ENCODE measurements at regions not wholly inside any gene's neighbourhood (a gene's known extent, or its start where the extent isn't known, plus 50 kb on each side); places are given as distances from the start of the nearest gene placed in this dataset.

- RAD21 ChIA-PET (ENCODE audit: unreplicated experiment): no interaction called here
- Histone ChIP-seq H3K79me2 (ENCODE audit: control insufficient read depth, insufficient read depth, low read length) (no peaks in the 10 kb centered on the region), H3K27ac (ENCODE audit: control insufficient read depth, insufficient read depth) (no peak overlapping the region), H3K9ac (ENCODE audit: control insufficient read depth, insufficient read depth, low read length) (no peak overlapping the region), H3K9me3 (replicated peaks; ENCODE audit: control insufficient read depth, insufficient read depth, low read length) (no peaks in the 10 kb centered on the region; the same call in 2 of the 3 replicates), H2AFZ (ENCODE audit: control insufficient read depth, low read depth, low read length) (no peak overlapping the region), H3K4me2 (ENCODE audit: control insufficient read depth, insufficient read depth) (no peak overlapping the region), H4K20me1 (ENCODE audit: control insufficient read depth, insufficient read depth) (no peaks in the 10 kb centered on the region), H3K4me3 (no peak overlapping the region), H3K27me3 (replicated peaks in 1 of 2; ENCODE audit: control insufficient read depth in 2 of 2, insufficient read depth in 2 of 2, low read length in 1 of 2) (no peaks in the 10 kb centered on the region; a peak in 1 of 4 replicates), H3K36me3 (ENCODE audit: control insufficient read depth in 2 of 2, insufficient read depth in 2 of 2, low read length in 1 of 2) (no peaks in the 10 kb centered on the region), H3K4me1 (ENCODE audit: control insufficient read depth, insufficient read depth, low read length) (no peaks in the 10 kb centered on the region)
- SMC1A ChIA-PET (ENCODE audit: uncharacterized antibody, unreplicated experiment): interaction anchor here (1.1 kb wide), 1 partner anchor 12 kb away, joined by 3 read pairs; no protein-coding TSS in a partner anchor
- intact Hi-C loops (cut with micrococcal nuclease; ENCODE audit: unreplicated experiment): no loop called here
- POLR2A ChIA-PET: no interaction called here
- 23% methylated on average over 5 of the region's 5 CpGs for WGBS (ENCODE audit: insufficient coverage, insufficient replicate concordance, low lambda C conversion rate, missing lambda C conversion rate)
- DNase-seq (ENCODE audit: low read depth, low spot score) (no peak), FAIRE-seq (no peak), ATAC-seq (no peak)
- CTCF ChIA-PET: no interaction called here
- in situ Hi-C loops (cut with MboI): no loop called here
- no TSS peak for BruUV-seq (replicated peaks)
- TF ChIP-seq JUND (IDR thresholded peaks at IDR 0.05; ENCODE audit: low read depth, low read length) (no peak), ZBTB4 (CRISPR knock-in tag; IDR thresholded peaks at IDR 0.05) (no peak), SIN3A (IDR thresholded peaks at IDR 0.05; ENCODE audit: low read depth, low read length) (no peak), NRF1 (conservative IDR thresholded peaks at IDR 0.05; ENCODE audit: low read depth, low read length) (no peak), IRF4 (IDR thresholded peaks at IDR 0.05; ENCODE audit: low read depth, low read length) (no peak), ATF7 (IDR thresholded peaks at IDR 0.05; ENCODE audit: low read depth) (no peak), STAT1 (conservative IDR thresholded peaks at IDR 0.05) (no peak), BRCA1 (IDR thresholded peaks at IDR 0.05; ENCODE audit: low read depth, low read length) (no peak), ZNF622 (IDR thresholded peaks at IDR 0.05) (no peak), PRDM15 (CRISPR knock-in tag; IDR thresholded peaks at IDR 0.05) (no peak), LARP7 (IDR thresholded peaks at IDR 0.05) (no peak), NFYB (IDR thresholded peaks at IDR 0.05; ENCODE audit: insufficient read depth, low read depth, low read length) (no peak), CUX1 (IDR thresholded peaks at IDR 0.05; ENCODE audit: insufficient replicate concordance, low read depth, low read length) (no peak), SREBF1 (IDR thresholded peaks at IDR 0.05; ENCODE audit: low read length) (no peak)
Measured at GRCh38 chr9:126151686-126152134, 174.9 kb upstream of the MVB12B start.

All from GM12878 (cell line).